Loucy (cell line): ENCODE measurements at regions not wholly inside any gene's neighbourhood (a gene's known extent, or its start where the extent isn't known, plus 50 kb on each side); places are given as distances from the start of the nearest gene placed in this dataset.

Experiments
- H2AFZ ChIP-seq: fragments of 200-600 bp; sonication (generic); 2 replicates; pipeline ENCODE4 v1.6.0; 2016; ENCODE audit warnings: antibody characterized with exemption, mild to moderate bottlenecking, low read length, moderate library complexity
- H3F3A ChIP-seq: fragments of 200-600 bp; 2 replicates; pipeline ENCODE4 v1.6.0; 2016; ENCODE audit warnings: antibody characterized with exemption, low read depth, mild to moderate bottlenecking
- H3K27me3 ChIP-seq: fragments of 200-600 bp; sonication (generic); 2 replicates; pipeline ENCODE4 v1.6.1; 2014; ENCODE audit warnings: low read length, mild to moderate bottlenecking; ENCODE audit not compliant: insufficient read depth, poor library complexity, severe bottlenecking
- H3K36me3 ChIP-seq: fragments of 200-600 bp; sonication (generic); 2 replicates; pipeline ENCODE4 v1.6.1; 2016; ENCODE audit warnings: low read length; ENCODE audit not compliant: insufficient read depth
- H3K4me1 ChIP-seq: fragments of 200-600 bp; sonication (generic); 2 replicates; pipeline ENCODE4 v1.5.1; 2014; ENCODE audit warnings: low read length, mild to moderate bottlenecking; ENCODE audit not compliant: insufficient read depth, poor library complexity, severe bottlenecking
- H3K4me2 ChIP-seq: fragments of 200-600 bp; sonication (generic); 2 replicates; pipeline ENCODE4 v1.6.0; 2014; ENCODE audit warnings: antibody characterized with exemption, low read length, low read depth, mild to moderate bottlenecking; ENCODE audit not compliant: poor library complexity, severe bottlenecking
- H3K4me3 ChIP-seq: fragments of 200-600 bp; sonication (generic); 2 replicates; pipeline ENCODE4 v1.5.1; 2014; ENCODE audit warnings: low read length, mild to moderate bottlenecking, mixed read lengths; ENCODE audit not compliant: poor library complexity, severe bottlenecking
- H3K79me2 ChIP-seq: fragments of 200-600 bp; sonication (generic); 2 replicates; pipeline ENCODE4 v1.6.1; 2014; ENCODE audit warnings: low read length; ENCODE audit not compliant: insufficient read depth
- H3K9ac ChIP-seq: fragments of 200-600 bp; sonication (generic); 2 replicates; pipeline ENCODE4 v1.6.0; 2014; ENCODE audit warnings: mild to moderate bottlenecking, low read depth, low read length, moderate library complexity; ENCODE audit not compliant: poor library complexity, severe bottlenecking
- H3K9me2 ChIP-seq: fragments of 200-600 bp; sonication (generic); replicated peaks from 2 replicates; pipeline ENCODE4 v1.6.1; 2016; ENCODE audit warnings: low read depth, low read length, mixed read lengths
- H3K9me3 ChIP-seq: fragments of 200-600 bp; sonication (generic); 2 replicates; pipeline ENCODE4 v1.6.1; 2014; ENCODE audit warnings: mild to moderate bottlenecking, antibody characterized with exemption, low read length, low read depth; ENCODE audit not compliant: insufficient read depth
- H4K20me1 ChIP-seq: fragments of 200-600 bp; sonication (generic); 2 replicates; pipeline ENCODE4 v1.6.0; 2014; ENCODE audit warnings: antibody characterized with exemption, low read length, mild to moderate bottlenecking; ENCODE audit not compliant: insufficient read depth, poor library complexity, severe bottlenecking
- CTCF ChIP-seq: fragments of 200-600 bp; sonication (generic); conservative IDR thresholded peaks from 2 replicates; pipeline ENCODE4 v1.5.1; 2014; ENCODE audit warnings: mild to moderate bottlenecking, antibody characterized with exemption, low read length
- EZH2phosphoT487 ChIP-seq: fragments of 200-600 bp; IDR thresholded peaks from 2 replicates; pipeline ENCODE4 v1.6.1; 2018; ENCODE audit warnings: antibody characterized with exemption, mild to moderate bottlenecking, moderate library complexity, borderline replicate concordance

- Histone ChIP-seq H3K4me2 (no peak overlapping the region), H2AFZ (no peak overlapping the region), H3K9me3 (peaks cover 4% of the 10 kb centered on the region; the same call in 1 of the 2 replicates), H3K79me2 (no peaks in the 10 kb centered on the region), H3K4me1 (no peaks in the 10 kb centered on the region), H4K20me1 (no peaks in the 10 kb centered on the region), H3K36me3 (no peaks in the 10 kb centered on the region), H3F3A (no peaks in the 10 kb centered on the region), H3K4me3 (no peak overlapping the region), H3K9ac (no peak overlapping the region), H3K9me2 (no peaks in the 10 kb centered on the region; the same call in 1 of the 2 replicates), H3K27me3 (no peaks in the 10 kb centered on the region)
- no peak for TF ChIP-seq EZH2phosphoT487
- TF ChIP-seq CTCF, result no peak
These were observed 120.4 kb downstream of the PDCL3 start for GRCh38 chr2:100683231-100683630.

- Histone ChIP-seq H3K9ac (no peak overlapping the region), H3K4me1 (no peaks in the 10 kb centered on the region), H3K4me2 (no peak overlapping the region), H3K4me3 (no peak overlapping the region), H3K79me2 (no peaks in the 10 kb centered on the region), H3K36me3 (no peaks in the 10 kb centered on the region), H3K9me3 (no peaks in the 10 kb centered on the region; the same call in 1 of the 2 replicates), H3K9me2 (no peaks in the 10 kb centered on the region), H2AFZ (no peak overlapping the region), H3F3A (no peaks in the 10 kb centered on the region), H3K27me3 (no peaks in the 10 kb centered on the region), H4K20me1 (no peaks in the 10 kb centered on the region)
- no peak for TF ChIP-seq EZH2phosphoT487
- no peak for TF ChIP-seq CTCF
These were observed 128.1 kb upstream of the NPAS2 start for GRCh38 chr2:100691846-100692245.

DNA sequence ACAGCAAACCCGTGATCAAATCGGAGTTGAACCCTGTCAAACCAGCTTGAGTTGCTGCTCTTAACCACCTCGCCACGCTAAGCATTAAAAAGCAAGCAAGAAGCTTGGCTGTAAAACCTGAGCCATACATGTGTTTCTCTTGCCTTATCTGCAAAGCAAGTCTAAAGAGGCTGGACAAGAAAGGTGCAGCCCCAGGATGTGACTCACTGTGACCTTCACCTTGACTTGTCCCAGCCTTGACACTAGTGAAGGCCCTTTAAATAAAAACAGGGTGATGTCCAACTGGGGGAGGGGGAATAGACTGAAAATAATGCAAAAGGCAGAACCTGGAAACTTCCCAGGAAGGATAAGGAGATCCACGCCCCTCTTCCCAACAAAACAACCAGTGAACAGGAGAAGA, 127.6 kb upstream of the NPAS2 start:
- H3K9ac ChIP-seq, result no peak overlapping the region
- no peaks in the 10 kb centered on the region for H3K4me1 ChIP-seq
- no peaks in the 10 kb centered on the region for H3K27me3 ChIP-seq
- H3K79me2 ChIP-seq, result no peaks in the 10 kb centered on the region
- no peaks in the 10 kb centered on the region; the same call in 1 of the 2 replicates for H3K9me3 ChIP-seq
- no peak overlapping the region for H3K4me2 ChIP-seq
- no peaks in the 10 kb centered on the region for H3K9me2 ChIP-seq
- TF ChIP-seq CTCF (no peak), EZH2phosphoT487 (no peak)
- no peak overlapping the region for H2AFZ ChIP-seq
- no peaks in the 10 kb centered on the region for H4K20me1 ChIP-seq
- no peaks in the 10 kb centered on the region for H3K36me3 ChIP-seq
- H3F3A ChIP-seq, result no peaks in the 10 kb centered on the region
- H3K4me3 ChIP-seq, result no peak overlapping the region
